ENCODE measurements at regions not wholly inside any gene's neighbourhood (a gene's known extent, or its start where the extent isn't known, plus 50 kb on each side); places are given as distances from the start of the nearest gene placed in this dataset.
"Not testable (repeated sequence)": the region's sequence is repeated elsewhere in the genome, so short reads cannot be mapped to it uniquely, and the experiment has no call there.

DNA sequence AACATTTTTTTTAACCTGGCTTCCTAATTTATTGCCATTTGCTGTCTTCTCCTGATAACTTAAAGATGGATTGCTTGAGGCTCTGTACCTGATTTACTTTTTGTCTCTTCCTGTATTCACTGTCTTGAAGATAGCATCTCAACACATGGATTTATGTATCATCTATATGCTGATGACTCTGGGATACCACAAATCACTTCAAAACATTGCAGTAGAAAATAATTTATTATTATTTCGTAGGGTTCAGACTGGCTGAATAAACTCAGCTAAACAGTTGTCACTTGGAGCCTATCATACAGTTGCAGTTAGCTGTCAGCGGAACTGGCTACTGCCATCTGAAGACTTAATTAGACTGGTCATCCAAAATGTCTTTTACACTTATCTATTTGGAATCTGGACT is 1025.2 kb upstream of the CDH18 start:
- intact Hi-C loops (cut with DNase I), result no loop called here
- no peak for DNase-seq (ENCODE audit: missing footprints)
- ATAC-seq, result no peak

DNA sequence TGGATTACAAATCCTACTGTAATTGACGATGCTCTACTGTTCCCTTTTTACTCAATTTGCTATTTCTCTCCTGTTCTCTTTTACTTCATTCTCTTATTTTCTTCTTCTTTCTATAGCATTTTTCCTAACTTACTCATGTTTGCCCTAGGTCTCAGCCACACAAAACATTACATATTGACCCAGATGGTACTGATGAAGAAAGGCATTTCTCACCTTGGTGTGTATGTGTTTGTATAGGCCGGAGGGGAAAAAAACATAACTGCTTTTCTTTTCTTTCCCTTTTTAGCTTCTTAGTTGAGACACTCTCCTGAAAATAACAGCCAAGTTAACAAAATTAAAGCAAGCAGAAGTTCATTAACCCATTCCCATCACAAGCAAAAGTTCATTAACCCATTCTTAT is 1019.8 kb upstream of the CDH18 start:
- DNase-seq (ENCODE audit: missing footprints) (no peak), ATAC-seq (no peak)
- intact Hi-C loops (cut with DNase I), result no loop called here

DNA sequence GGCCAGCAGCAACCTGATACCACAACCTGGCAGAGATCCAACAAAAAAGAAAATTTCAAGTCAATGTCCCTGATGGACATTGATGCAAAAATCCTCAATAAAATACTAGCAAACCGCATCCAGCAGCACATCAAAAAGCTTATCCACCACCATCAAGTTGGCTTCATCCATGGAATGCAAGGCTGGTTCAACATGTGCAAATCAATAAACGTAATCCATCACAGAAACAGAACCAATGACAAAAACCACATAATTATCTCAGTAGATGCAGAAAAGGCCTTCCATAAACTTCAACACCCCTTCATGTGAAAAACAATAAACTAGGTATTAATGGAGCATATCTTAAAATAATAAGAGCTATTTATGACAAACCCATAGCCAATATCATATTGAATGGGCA is 1000.9 kb upstream of the CDH18 start:
- intact Hi-C loops (cut with DNase I); ATAC-seq; DNase-seq (ENCODE audit: missing footprints): not testable (repeated sequence)

DNA sequence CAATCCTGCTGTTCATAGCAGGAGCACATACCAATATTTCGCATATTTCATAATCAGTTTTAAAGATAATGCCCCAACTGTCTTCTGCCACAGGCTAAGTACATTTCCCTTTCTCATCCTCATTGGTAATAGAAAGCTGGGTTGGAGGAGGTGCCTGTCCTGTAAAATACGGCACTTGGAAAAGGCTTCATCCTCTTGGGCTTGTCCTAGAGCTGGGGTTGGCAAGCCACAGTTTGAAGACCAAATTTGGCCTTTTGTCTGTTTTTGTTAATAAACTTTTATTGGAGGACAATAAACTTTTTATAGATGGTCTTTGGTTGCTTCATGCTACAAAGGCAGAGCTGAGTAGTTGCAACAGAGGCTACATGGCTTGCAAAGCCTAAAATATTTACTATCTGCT is 997.8 kb upstream of the CDH18 start:
- intact Hi-C loops (cut with DNase I), result no loop called here
- ATAC-seq, result no peak
- DNase-seq (ENCODE audit: missing footprints), result no peak

DNA sequence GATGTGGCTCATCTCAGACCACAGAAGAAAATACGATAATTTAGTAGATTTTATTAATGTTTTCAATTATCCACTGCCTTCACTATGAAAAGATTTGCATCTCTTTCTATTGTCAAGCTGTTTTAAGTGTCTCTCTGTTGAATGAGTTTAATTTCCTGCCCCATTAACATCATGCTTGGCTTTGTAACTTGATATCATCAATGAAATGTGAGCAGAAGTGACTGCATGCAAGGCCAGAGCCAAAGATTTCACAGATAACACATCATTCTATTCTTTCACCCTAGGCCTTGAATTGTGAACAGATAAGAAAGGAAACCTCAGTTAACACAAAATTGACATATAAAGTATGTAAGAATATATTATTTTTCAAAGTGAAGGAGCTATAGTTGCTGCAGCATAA is 986.4 kb upstream of the CDH18 start:
- ATAC-seq, result no peak
- intact Hi-C loops (cut with DNase I), result no loop called here
- DNase-seq (ENCODE audit: missing footprints), result no peak

DNA sequence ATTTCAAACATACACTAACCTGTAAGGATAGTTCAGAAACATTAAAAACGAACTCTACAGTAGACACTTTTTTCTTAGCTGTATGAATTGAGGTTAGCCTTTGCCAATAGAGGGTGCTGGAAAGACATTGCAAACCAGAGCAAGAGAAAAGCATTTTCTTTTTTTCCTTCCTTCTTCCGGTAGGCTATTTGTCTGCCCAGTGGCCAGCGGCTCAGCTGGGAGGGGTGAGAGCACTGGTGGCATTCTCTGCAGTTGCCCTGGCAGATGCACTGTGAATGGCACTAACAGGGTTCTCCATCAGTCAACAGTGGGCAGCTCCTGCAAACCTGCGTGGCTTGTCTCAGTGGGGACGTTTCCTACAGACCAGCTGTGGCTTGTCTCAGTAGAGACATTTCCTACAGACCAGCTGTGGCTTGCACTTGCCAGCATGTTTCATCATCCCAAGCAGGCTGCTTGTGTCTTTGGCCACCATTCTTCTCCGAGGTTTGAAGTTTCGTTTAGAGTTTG is 984.5 kb upstream of the CDH18 start:
- DNase-seq (ENCODE audit: missing footprints), result peak; percentile 65
- intact Hi-C loops (cut with DNase I), result no loop called here
- peak; percentile 95 for ATAC-seq

DNA sequence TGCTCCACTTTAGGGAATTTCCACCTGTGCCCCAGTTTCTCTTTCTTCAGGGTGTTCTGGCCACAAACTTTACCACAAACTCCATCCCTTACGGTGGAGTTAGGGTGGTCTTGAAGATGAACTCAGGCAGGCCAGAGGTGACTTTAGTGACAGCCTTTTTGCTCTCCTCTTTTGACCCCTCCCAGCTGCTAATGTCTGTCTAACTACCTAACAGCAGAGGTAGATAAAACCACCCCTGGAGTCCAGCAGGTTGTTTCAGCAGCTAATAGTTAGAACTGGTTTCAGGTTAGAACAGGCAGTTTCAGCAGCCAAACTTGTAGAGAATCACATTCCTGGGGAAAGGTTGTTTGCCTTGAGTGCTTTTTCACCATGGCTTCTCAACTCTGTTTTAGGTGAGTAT is 971.3 kb upstream of the CDH18 start:
- no peak for DNase-seq (ENCODE audit: missing footprints)
- intact Hi-C loops (cut with DNase I), result no loop called here
- ATAC-seq, result no peak

DNA sequence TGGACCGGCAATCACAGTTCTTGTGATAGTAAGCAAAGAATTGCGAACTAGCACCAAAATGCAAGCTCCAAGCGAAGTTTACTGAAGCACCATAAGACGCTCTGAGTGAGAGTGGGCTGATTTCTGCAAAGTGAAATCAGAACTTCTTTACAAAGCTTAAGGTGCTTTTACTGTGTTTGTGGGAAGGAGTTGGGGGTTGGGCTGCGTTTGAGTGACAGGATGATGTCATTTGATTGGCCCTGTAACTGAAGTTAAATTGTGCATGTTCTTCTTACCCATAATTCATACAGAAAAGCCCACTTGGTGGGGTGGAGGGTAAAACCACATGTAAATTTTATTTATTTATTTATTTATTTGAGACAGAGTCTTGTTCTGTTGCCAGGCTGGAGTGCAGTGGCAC is 970.6 kb upstream of the CDH18 start:
- intact Hi-C loops (cut with DNase I), result no loop called here
- ATAC-seq (no peak), DNase-seq (ENCODE audit: missing footprints) (no peak)

DNA sequence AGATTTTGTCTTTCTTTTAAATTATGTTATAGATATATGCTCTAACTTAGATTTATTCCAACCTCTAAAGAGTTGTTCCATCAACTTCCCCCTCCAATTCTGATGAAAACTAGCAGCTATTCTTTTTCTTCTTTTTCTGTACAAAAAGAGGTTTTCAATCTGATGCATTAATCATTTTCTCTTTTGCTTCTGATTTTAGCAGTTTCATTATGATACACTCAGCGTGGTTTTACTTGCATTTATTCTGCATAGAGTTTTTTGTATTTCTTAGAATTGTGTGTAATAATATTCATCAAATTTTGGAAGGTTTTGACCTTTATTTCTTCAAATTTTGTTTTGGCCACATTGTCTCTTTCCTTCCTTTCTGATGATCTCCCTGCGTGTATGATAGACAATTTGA is 968.1 kb upstream of the CDH18 start:
- intact Hi-C loops (cut with DNase I), result no loop called here
- DNase-seq (ENCODE audit: missing footprints) (no peak), ATAC-seq (no peak)

DNA sequence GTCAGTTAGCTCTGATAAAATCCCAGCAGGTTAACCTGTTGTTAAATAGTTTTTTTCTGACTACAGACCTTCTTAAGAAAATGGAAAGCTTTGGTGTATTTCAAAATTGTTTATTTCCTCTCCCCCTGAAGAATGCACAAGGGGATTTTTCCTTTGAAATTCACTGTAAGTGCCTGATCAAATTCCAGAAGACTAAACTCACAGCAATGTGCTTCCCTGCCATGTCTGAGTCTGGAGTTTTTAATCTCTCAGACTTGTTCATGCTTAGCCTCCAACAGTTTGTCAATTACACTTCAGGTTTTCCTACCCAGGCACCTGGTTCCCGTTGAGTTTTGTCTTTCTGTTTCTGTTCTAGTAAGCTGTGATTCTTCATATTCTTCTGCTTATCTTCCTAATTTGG is 961.6 kb upstream of the CDH18 start:
- ATAC-seq (no peak), DNase-seq (ENCODE audit: missing footprints) (no peak)
- intact Hi-C loops (cut with DNase I), result no loop called here

DNA sequence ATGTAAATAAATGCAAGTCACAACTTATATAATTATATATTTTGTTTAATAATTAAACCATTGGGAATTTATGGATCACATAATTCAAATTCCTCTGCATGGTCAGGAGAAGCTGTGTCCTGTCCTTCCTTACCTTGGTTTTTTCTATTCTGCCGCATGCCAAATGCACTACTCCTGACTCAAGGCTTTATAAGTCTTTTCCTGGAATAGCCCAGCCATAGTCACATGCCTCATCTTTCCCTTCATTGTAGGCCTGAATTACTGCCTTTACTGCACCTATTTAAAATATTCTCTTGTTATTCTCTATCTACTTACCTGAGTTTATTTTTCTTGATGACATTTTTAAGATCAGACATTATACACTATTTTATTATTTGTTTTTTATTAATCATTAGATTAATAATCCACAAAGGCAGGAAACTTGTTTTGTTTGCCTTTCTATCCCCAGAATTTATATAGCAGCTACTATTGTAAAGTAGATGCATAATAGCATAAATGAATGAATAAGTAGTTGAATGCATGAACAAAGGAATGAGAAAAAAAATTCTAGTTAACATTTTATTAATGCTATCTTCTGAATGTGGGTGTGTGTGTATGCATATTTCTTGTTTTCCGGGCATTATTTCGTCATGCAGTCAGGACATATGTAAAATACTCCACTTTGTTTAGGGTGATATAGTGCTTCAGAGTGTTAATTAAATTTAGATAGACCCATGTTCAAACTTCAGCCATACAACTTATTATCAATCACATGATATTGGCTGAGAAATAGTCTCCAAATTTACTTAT is 955.4 kb upstream of the CDH18 start:
- ATAC-seq; intact Hi-C loops (cut with DNase I); DNase-seq (ENCODE audit: missing footprints): not testable (repeated sequence)

DNA sequence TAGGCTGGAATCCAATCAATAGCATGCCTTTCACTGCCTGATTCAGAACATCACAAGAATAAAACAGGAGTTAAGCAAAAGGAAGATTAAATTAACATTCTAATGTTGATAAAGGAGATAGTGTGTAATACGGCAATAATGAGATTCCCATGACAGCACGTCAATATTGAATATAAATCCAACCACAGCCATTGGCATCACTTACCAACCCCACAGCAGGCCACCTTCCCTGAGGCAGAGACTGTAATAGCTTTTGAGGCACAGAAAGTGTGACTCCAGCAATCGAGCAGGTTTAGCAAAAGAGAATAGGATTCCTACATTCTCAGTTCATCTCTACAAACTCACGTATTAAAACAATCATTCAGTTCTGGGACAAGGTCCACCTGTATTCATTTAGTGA is 954.6 kb upstream of the CDH18 start:
- DNase-seq (ENCODE audit: missing footprints); ATAC-seq; intact Hi-C loops (cut with DNase I): not testable (repeated sequence)

DNA sequence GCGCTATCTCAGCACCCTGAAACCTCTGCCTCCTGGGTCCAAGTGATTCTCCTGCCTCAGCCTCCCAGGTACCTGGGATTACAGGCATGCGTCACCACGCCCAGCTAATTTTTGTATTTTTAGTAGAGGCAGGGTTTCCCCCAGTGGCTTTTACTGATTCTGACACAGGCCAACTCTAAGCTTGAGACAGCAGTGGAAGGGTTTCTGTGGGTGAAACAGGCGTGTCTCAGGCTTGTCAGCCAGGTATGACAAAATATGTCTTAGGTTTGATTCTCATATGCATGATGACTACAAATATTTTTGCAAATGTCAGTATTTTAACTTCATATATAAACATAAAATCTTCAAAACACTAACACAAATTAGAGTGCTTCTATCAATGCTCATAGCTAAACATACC is 952.8 kb upstream of the CDH18 start:
- ATAC-seq; intact Hi-C loops (cut with DNase I); DNase-seq (ENCODE audit: missing footprints): not testable (repeated sequence)

DNA sequence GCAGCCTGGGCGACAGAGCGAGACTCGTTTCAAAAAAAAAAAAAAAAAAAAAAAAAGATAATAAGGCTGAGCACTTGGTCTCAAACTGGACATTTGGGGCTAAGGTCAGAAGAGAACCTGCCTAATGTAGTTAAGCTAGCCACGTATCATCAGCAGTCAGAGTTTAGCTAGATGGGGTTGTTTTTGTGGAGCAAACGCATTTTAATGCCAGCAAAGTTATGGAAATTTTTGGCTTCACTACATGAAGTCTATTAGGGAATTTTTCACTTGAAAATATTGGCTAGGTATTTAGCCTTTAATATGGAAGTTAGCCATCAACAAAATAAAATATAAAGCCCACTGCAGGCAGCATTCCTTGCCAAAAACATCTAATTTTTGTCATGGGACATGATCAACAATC is 902.9 kb upstream of the CDH18 start:
- not testable (repeated sequence) for ATAC-seq

DNA sequence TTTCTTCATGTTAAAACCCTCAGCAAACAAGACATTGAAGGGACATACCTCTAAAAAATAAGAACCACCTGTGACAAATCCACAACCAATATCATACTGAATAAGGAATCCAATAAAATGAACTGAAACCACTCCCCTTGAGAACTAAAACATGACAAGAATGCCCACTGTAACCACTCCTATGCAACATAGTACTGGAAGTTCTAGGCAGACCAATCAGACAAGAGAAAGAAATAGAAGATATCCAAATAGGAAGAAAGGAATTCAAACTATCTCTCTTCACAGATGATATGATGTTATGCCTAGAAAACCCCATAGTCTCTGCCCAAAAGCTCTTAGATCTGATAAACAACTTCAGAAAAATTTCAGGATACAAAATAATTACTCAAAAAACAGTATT is 887.7 kb upstream of the CDH18 start:
- ATAC-seq; DNase-seq (ENCODE audit: missing footprints); intact Hi-C loops (cut with DNase I): not testable (repeated sequence)

More for the DNA sequence above, 902.9 kb upstream of the CDH18 start:
- DNase-seq (ENCODE audit: missing footprints); intact Hi-C loops (cut with DNase I): not testable (repeated sequence)

DNA sequence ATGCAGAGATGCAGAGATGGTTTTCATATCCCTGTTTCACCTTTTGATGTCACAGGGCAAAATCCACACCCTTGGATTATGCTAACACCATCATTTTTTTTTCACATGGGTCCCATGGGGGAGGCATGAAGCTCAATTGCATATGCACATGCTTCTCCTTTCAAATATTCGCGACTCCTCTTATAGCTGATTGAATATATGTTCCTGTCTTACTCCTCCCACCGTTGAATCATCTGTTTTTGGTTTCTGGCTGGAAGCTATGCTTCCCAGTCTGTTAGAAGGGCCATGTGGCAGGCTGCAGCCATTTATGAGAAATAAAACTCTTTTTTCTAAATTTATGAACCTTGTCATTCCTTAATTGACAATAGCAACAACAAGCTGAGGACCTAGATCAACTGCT is 877.9 kb upstream of the CDH18 start:
- DNase-seq (ENCODE audit: missing footprints); ATAC-seq; intact Hi-C loops (cut with DNase I): not testable (repeated sequence)

DNA sequence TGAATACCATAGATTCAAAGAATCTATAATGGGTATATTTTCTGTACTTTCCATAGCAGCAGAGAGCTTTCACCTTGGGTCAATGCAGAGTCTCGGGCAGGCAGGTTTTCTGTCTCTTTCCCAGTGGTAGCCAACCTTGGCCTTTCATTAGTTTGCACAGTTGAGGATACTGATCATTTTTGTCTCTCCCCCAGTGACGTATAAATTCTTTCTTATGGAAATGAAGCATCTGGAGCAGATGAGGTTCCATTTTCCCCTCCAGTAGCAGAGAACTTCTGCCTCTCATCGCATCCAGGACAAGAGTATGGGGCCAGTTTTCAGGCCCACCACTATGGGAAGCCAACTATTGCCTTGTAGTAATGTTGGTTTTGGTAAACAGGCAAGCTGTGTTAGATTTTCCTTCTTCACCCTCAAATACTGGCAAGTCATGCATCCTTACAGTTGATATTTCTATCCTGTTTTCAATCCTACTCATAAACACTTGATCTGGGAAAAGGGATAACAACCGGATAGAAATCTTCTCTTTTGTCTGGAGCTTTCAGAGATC is 845.2 kb upstream of the CDH18 start:
- intact Hi-C loops (cut with DNase I), result no loop called here
- DNase-seq (ENCODE audit: missing footprints), result no peak
- no peak for ATAC-seq

DNA sequence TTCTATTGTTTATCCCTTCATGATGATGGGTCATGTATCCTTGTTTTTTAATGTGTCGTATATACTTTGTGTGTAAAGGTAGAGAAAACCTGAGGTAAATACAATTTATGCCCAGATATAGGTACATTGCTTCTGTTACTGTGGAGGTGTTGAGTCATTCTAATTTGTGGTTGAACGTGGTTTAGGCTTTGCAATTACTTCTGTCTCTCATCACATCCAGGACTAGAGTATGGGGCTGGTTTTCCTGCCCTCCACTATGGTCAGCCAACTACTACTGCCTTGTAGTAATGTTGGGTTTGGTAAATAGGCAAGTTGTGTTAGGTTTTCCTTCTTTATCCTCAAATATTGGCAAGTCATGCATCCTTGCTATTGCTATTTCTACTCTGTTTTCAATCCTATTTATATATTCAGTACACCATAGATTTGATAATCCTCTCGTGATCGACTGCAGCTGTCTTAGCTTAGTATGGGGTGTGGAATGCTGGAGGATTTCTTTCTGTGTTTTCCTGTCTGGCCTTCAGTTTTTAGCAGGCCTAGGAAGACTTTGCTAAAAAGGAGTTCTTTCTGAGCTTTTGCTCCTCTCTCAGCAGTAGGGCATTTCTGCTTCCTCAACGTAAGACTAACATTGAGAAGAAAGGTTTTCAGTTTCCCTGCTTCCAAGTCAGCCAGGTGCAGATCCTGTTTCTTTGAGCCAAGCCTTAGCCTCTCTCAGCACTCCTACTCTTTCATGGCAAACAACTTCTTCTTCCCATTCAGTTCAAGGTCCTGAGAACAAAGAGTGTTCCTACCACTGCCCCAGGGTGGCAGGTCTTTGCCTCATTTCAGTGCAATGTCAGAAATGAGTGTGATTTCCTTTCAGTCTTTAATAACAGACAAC is 844.4 kb upstream of the CDH18 start:
- intact Hi-C loops (cut with DNase I), result no loop called here
- no peak for ATAC-seq
- no peak for DNase-seq (ENCODE audit: missing footprints)

DNA sequence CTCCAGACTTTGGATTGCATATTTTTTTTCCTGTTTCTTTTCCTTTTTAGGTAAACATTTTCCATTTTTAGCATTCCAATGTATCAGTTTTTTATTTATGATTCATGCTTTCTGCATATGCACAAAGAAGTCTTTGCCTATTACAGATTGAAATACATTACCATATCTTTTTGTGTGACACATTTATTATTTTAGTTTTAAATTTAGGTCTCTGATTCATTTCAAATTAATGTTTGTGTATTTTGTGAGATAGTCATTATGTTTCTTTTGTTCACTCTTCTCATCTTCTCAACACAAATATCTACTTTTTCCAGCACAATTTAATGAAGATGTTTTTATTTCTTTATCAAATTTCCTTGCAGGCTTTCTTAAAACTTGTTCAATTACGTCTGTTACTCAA is 838.0 kb upstream of the CDH18 start:
- intact Hi-C loops (cut with DNase I); DNase-seq (ENCODE audit: missing footprints); ATAC-seq: not testable (repeated sequence)

Measured in Right ventricle myocardium inferior (tissue), 1 donor.